Kidney glomerular epithelial cell (primary cell): ENCODE measurements at regions not wholly inside any gene's neighbourhood (a gene's known extent, or its start where the extent isn't known, plus 50 kb on each side); places are given as distances from the start of the nearest gene placed in this dataset.

Source experiments
- DNase-seq: peaks from one replicate; lab custom pipeline; 2025; lab: John Stamatoyannopoulos, UW

GRCh38 chr2:15766303-15766861 lies 174.0 kb upstream of the MYCN start:
- DNase-seq, result no peak

- DNase-seq, result no peak
Observed at GRCh38 chr2:15766911-15767597, 173.3 kb upstream of the MYCN start.

GRCh38 chr2:15767679-15768078 lies 172.7 kb upstream of the MYCN start:
- DNase-seq, result no peak

GRCh38 chr2:15768142-15768541 lies 172.2 kb upstream of the MYCN start:
- no peak for DNase-seq

DNA sequence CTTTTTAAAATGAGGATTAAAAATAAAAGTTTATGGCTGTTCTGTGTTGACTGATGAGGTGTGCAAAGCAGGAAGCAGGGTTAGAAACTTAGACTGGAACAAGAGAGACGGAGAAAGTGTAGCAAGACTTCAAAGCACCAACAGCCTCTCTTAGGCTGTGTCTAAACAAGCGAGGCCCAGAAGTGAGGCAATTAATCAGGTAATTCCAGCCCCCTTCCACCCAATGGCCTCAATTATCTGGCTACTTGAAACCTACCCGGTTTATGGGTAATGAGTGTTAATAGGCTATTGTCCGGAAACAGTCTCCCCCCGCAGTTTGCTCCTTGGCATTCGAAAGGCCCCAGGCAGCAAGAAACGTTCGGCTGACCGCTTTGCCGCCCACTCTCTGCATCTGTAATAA lies 171.7 kb upstream of the MYCN start:
- DNase-seq, result no peak

- DNase-seq, result no peak
Observed at GRCh38 chr2:15769235-15769634, 171.1 kb upstream of the MYCN start.

DNA sequence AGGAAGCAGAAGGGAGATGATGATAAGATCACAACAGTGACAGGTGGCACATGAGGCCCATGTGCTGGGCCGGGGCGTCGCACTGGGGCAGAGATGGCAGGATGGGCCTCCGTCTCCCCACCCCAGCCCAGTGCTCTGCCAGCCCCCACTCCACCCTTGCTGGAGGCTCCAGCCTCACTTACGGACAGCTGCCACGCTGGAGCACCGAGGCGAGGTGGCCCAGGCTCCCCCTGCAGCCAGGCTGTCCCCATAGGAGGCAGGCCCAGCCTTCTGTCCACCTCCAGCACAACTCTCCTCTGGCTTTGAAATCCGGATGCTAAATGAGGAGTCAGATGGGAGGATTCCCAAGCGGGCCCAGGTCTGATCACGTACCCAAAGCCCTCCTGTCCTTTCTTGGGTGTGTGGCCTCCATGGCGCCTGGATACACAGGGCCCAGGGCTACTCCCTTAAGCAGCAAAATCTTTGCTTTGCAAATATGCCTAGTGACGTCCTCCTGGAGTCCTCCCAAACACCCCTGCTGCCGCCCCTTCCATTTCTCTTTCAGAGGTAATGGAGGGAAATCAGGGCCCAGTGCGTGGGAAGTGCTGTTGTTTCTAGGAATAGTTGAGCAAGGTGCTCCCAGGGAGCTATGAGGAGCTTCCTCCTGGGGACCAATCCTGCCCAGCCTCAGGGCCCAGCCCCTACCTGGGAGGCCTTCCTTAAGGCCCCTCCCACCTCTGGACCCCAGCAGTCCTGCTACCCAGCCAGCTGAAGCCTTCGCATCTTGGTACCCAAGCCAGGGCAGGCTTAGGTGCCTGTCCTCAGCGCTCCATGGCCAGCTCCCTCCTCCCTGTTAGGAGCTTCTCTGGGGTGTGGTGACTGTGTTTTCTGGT lies 170.4 kb upstream of the MYCN start:
- DNase-seq, result no peak

DNA sequence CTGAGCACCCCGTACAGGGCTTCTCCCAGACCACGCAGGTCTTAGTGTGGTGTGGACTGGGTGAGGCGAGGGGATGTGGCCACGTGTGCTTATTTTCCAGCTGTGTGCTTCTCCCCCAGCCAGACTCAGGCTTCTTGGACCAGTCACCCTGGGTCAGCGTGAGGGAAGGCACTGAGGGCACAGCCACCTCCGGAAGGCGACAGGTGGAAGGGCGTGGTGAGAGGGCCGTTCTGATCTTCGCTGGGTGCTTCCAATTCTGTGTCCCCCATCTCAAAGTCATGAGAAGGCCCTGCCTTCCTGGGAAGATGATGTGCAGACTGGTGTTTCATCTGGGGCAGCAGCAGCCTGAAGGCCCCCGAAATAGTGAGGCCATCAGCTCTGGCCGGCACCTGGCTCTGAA lies 169.7 kb upstream of the MYCN start:
- DNase-seq, result no peak

- no peak for DNase-seq
Observed at GRCh38 chr2:15771124-15771523, 169.2 kb upstream of the MYCN start.

- no peak for DNase-seq
Observed at GRCh38 chr2:15772086-15772595, 168.2 kb upstream of the MYCN start.

DNA sequence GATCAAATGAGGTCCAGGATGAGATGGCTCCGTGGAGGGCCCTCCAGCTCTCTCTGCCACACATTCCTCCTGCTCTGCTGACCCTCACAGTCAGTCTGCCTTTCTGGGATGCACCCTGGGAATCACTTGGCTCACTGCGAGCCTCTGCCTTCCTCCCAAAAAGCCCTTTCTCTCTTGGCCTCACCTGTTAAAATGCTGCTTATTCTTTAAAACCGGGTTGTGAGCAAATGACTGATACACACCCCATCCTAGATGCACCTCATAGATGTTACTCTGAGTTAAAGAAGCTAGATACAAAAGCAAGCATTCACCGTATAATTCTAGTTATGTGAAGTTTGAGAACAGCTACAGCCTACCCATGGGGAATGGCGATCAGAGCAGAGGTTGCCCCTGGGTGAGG lies 167.7 kb upstream of the MYCN start:
- no peak for DNase-seq

- DNase-seq, result no peak
Observed at GRCh38 chr2:15773204-15773603, 167.1 kb upstream of the MYCN start.

- DNase-seq, result no peak
Observed at GRCh38 chr2:15773846-15774245, 166.5 kb upstream of the MYCN start.

DNA sequence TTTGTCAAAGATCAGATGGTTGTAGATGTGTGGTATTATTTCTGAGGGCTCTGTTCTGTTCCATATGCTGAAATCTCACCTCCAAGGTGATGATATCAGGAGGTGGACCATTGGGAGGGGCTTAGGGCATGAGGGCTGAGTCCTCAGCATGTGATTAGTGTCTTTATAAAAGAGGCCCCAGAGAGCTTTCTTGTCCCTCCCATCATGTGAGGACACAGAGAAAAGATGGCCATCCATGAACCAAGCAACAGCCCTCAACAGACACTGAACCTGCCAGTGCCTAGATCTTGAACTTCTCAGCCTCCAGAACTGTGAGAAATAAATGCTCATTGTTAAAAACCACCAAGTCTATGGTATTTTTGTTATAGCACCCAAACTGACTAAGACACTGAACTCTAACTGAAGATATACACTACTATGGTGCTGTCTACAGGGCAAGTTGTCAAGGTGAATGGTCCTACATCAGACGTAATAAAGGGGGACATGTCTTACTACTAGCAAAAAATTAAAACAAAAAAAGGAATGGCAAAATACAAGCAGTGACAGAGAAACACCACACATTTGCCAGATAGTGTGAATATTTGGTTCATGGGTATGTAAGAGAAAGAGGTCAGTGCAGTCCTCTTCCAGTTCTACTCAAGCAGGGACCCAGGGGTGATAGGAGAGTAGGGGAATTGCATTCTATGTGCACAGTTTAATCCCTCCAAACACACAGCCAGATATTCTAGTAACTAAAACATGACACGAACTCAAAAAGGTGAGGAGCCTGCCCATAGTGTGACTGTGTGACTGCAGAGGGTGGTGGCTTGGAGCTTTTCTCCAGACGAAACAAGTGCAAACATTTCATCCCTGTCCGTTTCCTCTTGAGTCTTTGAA lies 164.4 kb upstream of the MYCN start:
- DNase-seq, result no peak

DNA sequence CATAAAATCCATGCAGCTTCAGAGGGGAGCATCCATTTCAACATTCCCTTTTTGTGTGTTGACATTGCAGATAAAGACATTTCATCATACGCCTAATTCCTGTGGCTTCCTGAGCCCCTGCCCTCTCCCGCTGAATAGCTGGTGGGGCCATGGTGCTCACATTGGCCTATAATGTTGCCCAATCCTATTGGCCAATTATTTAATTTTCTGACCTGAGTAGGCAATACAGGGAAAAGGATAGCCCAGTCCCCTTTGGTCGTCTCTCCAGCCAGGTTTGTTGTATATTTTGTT lies 163.8 kb upstream of the MYCN start:
- no peak for DNase-seq

GRCh38 chr2:15776992-15777702 lies 163.2 kb upstream of the MYCN start:
- no peak for DNase-seq

- DNase-seq, result no peak
Observed at GRCh38 chr2:15777795-15778371, 162.5 kb upstream of the MYCN start.

DNA sequence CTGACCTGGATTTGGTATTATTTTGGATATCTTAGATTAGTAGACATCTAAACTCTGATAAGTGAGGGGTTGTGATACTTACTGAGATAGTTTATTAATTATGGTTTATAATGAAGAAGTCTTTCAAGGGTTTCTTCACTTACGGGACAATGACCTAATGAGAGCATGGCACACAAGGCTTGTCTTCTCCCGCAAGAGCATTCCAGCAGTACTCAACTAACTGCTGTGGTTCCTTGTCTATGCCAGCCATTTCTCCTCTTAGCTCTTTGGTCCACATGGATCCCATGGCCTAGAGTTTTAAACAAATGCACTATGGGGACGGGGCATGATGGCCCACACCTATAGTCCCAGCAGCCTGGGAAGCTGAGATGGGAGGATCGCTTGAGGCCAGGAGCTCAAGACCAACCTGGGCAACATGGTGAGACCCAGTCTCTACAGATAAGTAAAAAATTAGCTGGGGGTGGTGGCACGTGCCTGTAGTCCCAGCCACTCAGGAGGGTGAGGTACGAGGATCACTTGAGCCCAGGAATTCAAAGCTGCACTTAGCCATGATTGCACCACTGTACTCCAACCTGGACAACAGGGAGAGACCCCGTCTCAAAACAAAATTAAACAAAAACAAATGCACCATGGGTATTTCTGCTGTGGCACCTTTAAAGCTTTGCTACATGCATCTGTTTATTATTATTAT lies 161.7 kb upstream of the MYCN start:
- DNase-seq, result no peak

DNA sequence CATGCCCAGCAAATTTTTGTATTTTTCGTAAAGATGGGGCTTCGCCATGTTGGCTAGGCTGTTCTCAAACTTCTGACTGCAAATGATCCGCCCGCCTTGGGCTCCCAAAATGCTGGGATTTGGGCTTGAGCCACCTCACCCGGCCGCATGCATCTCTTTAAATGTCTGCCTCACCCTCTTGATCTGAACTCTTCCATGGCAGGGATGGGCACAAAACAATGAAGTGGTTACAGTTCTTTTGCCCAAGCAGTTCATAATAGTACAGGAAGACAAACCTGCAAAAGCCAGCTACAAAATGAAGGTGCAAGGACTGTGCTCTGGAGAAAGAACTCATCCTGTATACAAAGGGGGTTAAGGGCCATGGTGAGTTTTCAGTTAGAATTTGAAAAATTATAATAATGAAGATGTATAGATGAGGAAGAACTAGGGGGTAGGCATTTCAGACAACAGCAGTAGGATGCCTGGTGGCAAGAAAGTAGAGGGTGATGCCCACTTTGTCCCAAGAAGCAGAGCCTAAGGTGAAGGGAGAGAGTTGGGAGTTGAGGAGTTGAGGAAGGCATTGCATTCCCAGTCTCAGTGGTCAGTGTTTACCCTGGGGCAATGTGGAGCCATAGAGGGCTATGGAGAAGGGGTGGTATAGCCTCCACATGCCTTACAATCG lies 160.8 kb upstream of the MYCN start:
- no peak for DNase-seq

- DNase-seq, result no peak
Observed at GRCh38 chr2:15780234-15780633, 160.1 kb upstream of the MYCN start.
